Activated CD4-positive, alpha-beta T cell treated with anti-CD3 and anti-CD28 coated beads, Interleukin-2, amount 50 U/mL, for 4 hours (primary cell): ENCODE measurements at regions not wholly inside any gene's neighbourhood (a gene's known extent, or its start where the extent isn't known, plus 50 kb on each side); places are given as distances from the start of the nearest gene placed in this dataset.
"Not testable (repeated sequence)": the region's sequence is repeated elsewhere in the genome, so short reads cannot be mapped to it uniquely, and the experiment has no call there.

Experiments used
- DNase-seq, 2 experiments: peaks; one replicate each; pipeline ENCODE4 v3.0.0-alpha.2; 2020

GRCh38 chr14:105944632-105945610 lies 418.5 kb downstream of the TMEM121 start:
- peak; percentile 69 to 70 for DNase-seq

- DNase-seq, result no peak
Measured at GRCh38 chr14:105945896-105946295, 419.5 kb downstream of the TMEM121 start.

- DNase-seq, result no peak
Measured at GRCh38 chr14:105947599-105947998, 421.2 kb downstream of the TMEM121 start.

- DNase-seq, result not testable (repeated sequence)
Measured at GRCh38 chr14:105948955-105949354, 422.6 kb downstream of the TMEM121 start.

- DNase-seq, result not testable (repeated sequence)
Measured at GRCh38 chr14:105950364-105950892, 424.0 kb downstream of the TMEM121 start.

- DNase-seq, result no peak
Measured at GRCh38 chr14:105951399-105951798, 425.0 kb downstream of the TMEM121 start.

- no peak for DNase-seq
Measured at GRCh38 chr14:105952222-105952621, 425.8 kb downstream of the TMEM121 start.

GRCh38 chr14:105952826-105953225 lies 426.4 kb downstream of the TMEM121 start:
- DNase-seq, result no peak

GRCh38 chr14:105961625-105962024 lies 435.2 kb downstream of the TMEM121 start:
- not testable (repeated sequence) for DNase-seq

- DNase-seq, result no peak
Measured at GRCh38 chr14:105962532-105962931, 436.1 kb downstream of the TMEM121 start.

- DNase-seq, result no peak
Measured at GRCh38 chr14:105968291-105968690, 441.9 kb downstream of the TMEM121 start.

- not testable (repeated sequence) for DNase-seq
Measured at GRCh38 chr14:105969026-105969425, 442.6 kb downstream of the TMEM121 start.

GRCh38 chr14:105970821-105971220 lies 444.4 kb downstream of the TMEM121 start:
- not testable (repeated sequence) for DNase-seq

GRCh38 chr14:105971593-105972500 lies 445.5 kb downstream of the TMEM121 start:
- DNase-seq, result no peak

- peak; percentile 62 for DNase-seq
Measured at GRCh38 chr14:105974902-105975301, 448.5 kb downstream of the TMEM121 start.

- no peak for DNase-seq
Measured at GRCh38 chr14:105978618-105979295, 452.4 kb downstream of the TMEM121 start.

- DNase-seq, result no peak
Measured at GRCh38 chr14:105979446-105979845, 453.1 kb downstream of the TMEM121 start.

- no peak for DNase-seq
Measured at GRCh38 chr14:105980224-105980623, 453.8 kb downstream of the TMEM121 start.

GRCh38 chr14:105981517-105982302 lies 455.3 kb downstream of the TMEM121 start:
- peak; percentile 31 to 32 for DNase-seq

GRCh38 chr14:105982664-105983063 lies 456.3 kb downstream of the TMEM121 start:
- no peak for DNase-seq

GRCh38 chr14:105986894-105987284 lies 460.5 kb downstream of the TMEM121 start:
- no peak for DNase-seq

GRCh38 chr14:105987563-105987962 lies 461.2 kb downstream of the TMEM121 start:
- no peak for DNase-seq
